ENCODE measurements at regions not wholly inside any gene's neighbourhood (a gene's known extent, or its start where the extent isn't known, plus 50 kb on each side); places are given as distances from the start of the nearest gene placed in this dataset.

GRCh38 chr16:85524630-85525419, 88.3 kb upstream of the GSE1 start:
- no peak overlapping the region for H3K27ac ChIP-seq
- no peak for TF ChIP-seq POLR2A (IDR thresholded peaks at IDR 0.05)
- no peak for TF ChIP-seq CTCF (IDR thresholded peaks at IDR 0.05)
- no peaks in the 10 kb centered on the region for H3K36me3 ChIP-seq
- peaks cover 0 to 21% of the 10 kb centered on the region in 2 donors for H3K4me1 ChIP-seq
- no peak for DNase-seq
- H3K4me3 ChIP-seq = no peak overlapping the region
- no peaks in the 10 kb centered on the region for H3K27me3 ChIP-seq
- no peaks in the 10 kb centered on the region for H3K9me3 ChIP-seq
- intact Hi-C loops (cut with DNase I; ENCODE audit: low total_unique reads) = no loop called here

- H3K27ac ChIP-seq = no peak overlapping the region
- no peaks in the 10 kb centered on the region for H3K27me3 ChIP-seq
- DNase-seq = no peak
- peaks cover 0 to 21% of the 10 kb centered on the region in 2 donors for H3K4me1 ChIP-seq
- TF ChIP-seq CTCF (IDR thresholded peaks at IDR 0.05) (no peak), POLR2A (IDR thresholded peaks at IDR 0.05) (no peak)
- no peaks in the 10 kb centered on the region for H3K36me3 ChIP-seq
- H3K4me3 ChIP-seq = no peak overlapping the region
- no peaks in the 10 kb centered on the region for H3K9me3 ChIP-seq
- intact Hi-C loops (cut with DNase I; ENCODE audit: low total_unique reads) = no loop called here
Observed at GRCh38 chr16:85525420-85526184, 87.5 kb upstream of the GSE1 start.

GRCh38 chr16:85526185-85526974, 86.7 kb upstream of the GSE1 start:
- Histone ChIP-seq H3K27ac (no peak overlapping the region), H3K4me3 (no peak overlapping the region), H3K36me3 (no peaks in the 10 kb centered on the region), H3K27me3 (no peaks in the 10 kb centered on the region), H3K9me3 (no peaks in the 10 kb centered on the region), H3K4me1 (peaks cover 0 to 21% of the 10 kb centered on the region in 2 donors)
- intact Hi-C loops (cut with DNase I; ENCODE audit: low total_unique reads) = no loop called here
- TF ChIP-seq POLR2A (IDR thresholded peaks at IDR 0.05) (no peak), CTCF (IDR thresholded peaks at IDR 0.05) (no peak)
- no peak for DNase-seq

- intact Hi-C loops (cut with DNase I; ENCODE audit: low total_unique reads) = no loop called here
- Histone ChIP-seq H3K9me3 (no peaks in the 10 kb centered on the region), H3K4me3 (no peak overlapping the region), H3K27me3 (no peaks in the 10 kb centered on the region), H3K4me1 (peaks cover 0 to 21% of the 10 kb centered on the region in 2 donors), H3K27ac (no peak overlapping the region), H3K36me3 (no peaks in the 10 kb centered on the region)
- no peak for TF ChIP-seq POLR2A (IDR thresholded peaks at IDR 0.05)
- TF ChIP-seq CTCF (IDR thresholded peaks at IDR 0.05) = no peak
- DNase-seq = no peak
Observed at GRCh38 chr16:85527042-85527766, 85.9 kb upstream of the GSE1 start.

Measured in uterus (tissue), 3 donors.